IPS-18a (cell line): ENCODE measurements at regions not wholly inside any gene's neighbourhood (a gene's known extent, or its start where the extent isn't known, plus 50 kb on each side); places are given as distances from the start of the nearest gene placed in this dataset.
"Not testable (repeated sequence)": the region's sequence is repeated elsewhere in the genome, so short reads cannot be mapped to it uniquely, and the experiment has no call there.

Experiments
- H3K27ac ChIP-seq: one replicate; pipeline ENCODE4 v1.5.1; 2013; ENCODE audit warnings: low read length
- H3K27me3 ChIP-seq: one replicate; pipeline ENCODE4 v1.6.1; 2013; ENCODE audit warnings: mild to moderate bottlenecking, low read length; ENCODE audit not compliant: control insufficient read depth, insufficient read depth
- H3K36me3 ChIP-seq: one replicate; pipeline ENCODE4 v1.6.1; 2013; ENCODE audit warnings: low read depth, low read length; ENCODE audit not compliant: control insufficient read depth
- H3K4me1 ChIP-seq: one replicate; pipeline ENCODE4 v1.6.1; 2013; ENCODE audit warnings: low read depth, low read length; ENCODE audit not compliant: control insufficient read depth
- H3K4me3 ChIP-seq: one replicate; pipeline ENCODE4 v1.5.1; 2013; ENCODE audit warnings: low read length
- H3K9ac ChIP-seq: one replicate; pipeline ENCODE4 v1.6.1; 2013; ENCODE audit warnings: mild to moderate bottlenecking, low read length, moderate library complexity
- H3K9me3 ChIP-seq: one replicate; pipeline ENCODE4 v1.6.1; 2013; ENCODE audit warnings: low read depth, low read length; ENCODE audit not compliant: control insufficient read depth

DNA sequence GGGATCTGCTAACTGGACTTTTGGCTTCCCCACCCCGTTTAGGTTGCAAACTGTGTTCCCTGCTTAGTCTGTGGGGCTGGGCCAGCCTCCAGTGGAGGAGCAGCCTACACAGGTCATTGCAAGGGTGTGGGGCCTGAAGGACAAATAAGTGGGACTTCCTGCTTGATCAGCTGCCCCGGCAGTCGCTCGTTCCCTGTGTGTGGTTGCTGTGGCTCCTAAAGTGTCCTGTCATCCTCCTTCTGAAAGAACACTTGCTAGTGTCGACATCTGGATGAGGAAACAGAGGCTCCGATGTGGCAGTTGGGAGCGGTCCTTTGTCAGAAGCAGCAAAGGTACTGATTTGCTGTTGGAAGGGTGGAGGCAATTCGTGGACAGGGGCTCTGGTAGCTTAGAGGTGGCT lies 88.9 kb upstream of the TBCA start:
- H3K27ac ChIP-seq: no peak overlapping the region
- no peak overlapping the region for H3K9ac ChIP-seq
- H3K4me1 ChIP-seq: no peaks in the 10 kb centered on the region
- no peaks in the 10 kb centered on the region for H3K9me3 ChIP-seq
- H3K27me3 ChIP-seq: peaks cover 39% of the 10 kb centered on the region
- H3K36me3 ChIP-seq: no peaks in the 10 kb centered on the region
- no peak overlapping the region for H3K4me3 ChIP-seq

DNA sequence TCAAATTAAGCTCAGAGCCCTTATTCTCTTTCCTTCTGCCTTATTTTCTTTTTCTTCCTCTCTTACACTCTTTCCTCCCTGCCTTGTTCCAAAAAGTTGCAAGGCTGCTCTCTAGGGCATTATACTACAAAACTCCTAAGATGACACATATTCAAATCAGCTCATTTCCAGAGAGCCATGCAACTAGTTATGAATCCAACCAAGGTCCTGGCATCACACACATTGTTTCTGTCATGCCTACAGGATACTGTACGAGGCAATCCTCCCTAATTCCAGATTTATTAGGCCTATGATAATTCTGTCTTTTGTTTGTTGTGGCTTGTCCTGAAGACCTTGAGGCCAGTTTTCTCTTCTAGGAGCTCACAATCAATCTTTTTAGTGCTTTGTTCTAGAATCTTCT lies 87.0 kb upstream of the TBCA start:
- Histone ChIP-seq H3K9ac (no peak overlapping the region), H3K36me3 (no peaks in the 10 kb centered on the region), H3K9me3 (no peaks in the 10 kb centered on the region), H3K27me3 (peaks cover 36% of the 10 kb centered on the region), H3K4me3 (no peak overlapping the region), H3K4me1 (no peaks in the 10 kb centered on the region), H3K27ac (no peak overlapping the region)

DNA sequence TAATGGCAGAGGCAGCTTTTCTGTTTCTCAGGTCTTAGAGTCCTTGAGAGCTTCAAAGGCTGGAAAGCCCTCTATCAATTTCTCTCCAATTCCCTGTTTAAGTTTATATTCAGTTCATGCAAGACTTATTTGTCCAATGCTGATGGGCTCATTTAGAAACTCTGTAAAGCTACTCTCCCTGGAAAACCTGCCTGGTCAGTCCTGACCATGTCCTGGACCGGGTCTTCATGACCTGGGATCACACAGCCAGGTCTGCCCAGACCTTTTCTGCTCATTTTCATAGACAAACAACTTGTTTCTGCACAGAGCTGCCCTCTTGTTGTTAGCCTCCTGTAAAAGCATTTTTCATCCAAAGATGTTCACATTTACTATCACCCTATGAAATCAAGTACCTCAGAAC lies 85.4 kb upstream of the TBCA start:
- Histone ChIP-seq H3K4me3 (no peak overlapping the region), H3K27me3 (peaks cover 51% of the 10 kb centered on the region), H3K27ac (no peak overlapping the region), H3K9ac (no peak overlapping the region), H3K9me3 (no peaks in the 10 kb centered on the region), H3K4me1 (no peaks in the 10 kb centered on the region), H3K36me3 (no peaks in the 10 kb centered on the region)

DNA sequence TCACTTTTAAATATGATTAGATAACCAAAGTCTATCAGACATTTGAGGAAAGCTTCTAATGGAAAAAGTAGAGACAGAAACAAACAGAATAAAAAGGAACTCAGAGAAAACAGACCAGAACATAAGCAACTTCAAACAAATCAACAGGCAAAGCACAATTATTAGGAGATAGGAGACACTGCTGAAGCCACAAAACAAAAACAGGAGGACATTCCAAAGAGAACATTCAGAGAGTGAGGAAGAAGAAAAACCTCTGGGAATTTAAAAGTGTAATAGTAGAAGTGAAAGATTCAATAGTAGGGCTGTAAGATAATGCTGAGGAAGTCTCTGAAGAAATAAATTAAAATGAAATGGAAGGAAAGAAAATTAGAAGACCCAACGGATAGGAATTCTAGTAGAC lies 83.2 kb upstream of the TBCA start:
- Histone ChIP-seq H3K9me3 (no peaks in the 10 kb centered on the region), H3K9ac (no peak overlapping the region), H3K27ac (no peak overlapping the region), H3K4me3 (no peak overlapping the region), H3K4me1 (no peaks in the 10 kb centered on the region), H3K36me3 (no peaks in the 10 kb centered on the region), H3K27me3 (peaks cover 66% of the 10 kb centered on the region)

DNA sequence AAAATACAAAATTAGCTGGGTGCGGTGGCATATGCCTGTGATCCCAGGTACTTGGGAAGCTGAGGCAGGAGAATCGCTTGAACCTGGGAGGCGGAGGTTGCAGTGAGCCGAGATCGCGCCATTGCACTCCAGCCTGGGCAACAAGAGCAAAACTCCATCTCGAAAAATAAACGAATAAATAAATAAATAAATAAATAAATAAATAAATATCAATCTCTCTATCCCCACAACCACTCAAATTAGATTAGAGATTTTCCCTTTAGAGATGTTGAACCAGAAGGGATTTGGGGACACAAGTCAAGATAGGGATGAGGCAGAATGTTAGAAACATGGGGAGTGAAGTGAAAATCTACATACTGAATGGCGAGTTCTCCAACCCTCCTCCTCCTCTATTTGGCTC lies 82.5 kb upstream of the TBCA start:
- H3K9me3 ChIP-seq, H3K27ac ChIP-seq, H3K4me3 ChIP-seq, H3K4me1 ChIP-seq, H3K36me3 ChIP-seq, H3K9ac ChIP-seq: not testable (repeated sequence)
- peaks cover 66% of the 10 kb centered on the region for H3K27me3 ChIP-seq

DNA sequence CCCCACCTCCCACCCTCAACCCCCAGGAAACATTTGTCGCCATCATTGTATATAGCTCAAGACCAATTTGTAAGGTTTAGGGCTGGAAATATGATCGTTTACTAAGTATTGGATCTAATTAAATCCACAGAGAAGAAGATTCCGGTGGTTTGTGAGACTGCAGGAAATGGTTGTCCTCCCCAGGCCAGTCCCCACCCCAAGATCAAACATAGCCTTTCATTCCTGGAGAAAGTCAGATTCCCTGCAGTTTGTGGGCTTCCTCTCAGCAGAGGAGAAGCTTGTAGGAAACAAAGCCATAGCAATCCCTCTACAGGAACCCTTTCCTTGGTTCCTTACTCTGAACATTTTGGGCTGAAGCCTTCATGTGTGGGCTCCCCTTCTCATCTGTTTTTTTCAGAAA lies 79.2 kb upstream of the TBCA start:
- H3K36me3 ChIP-seq: no peaks in the 10 kb centered on the region
- H3K27me3 ChIP-seq: peaks cover 78% of the 10 kb centered on the region
- H3K4me3 ChIP-seq: no peak overlapping the region
- H3K9me3 ChIP-seq: no peaks in the 10 kb centered on the region
- peaks cover 12% of the 10 kb centered on the region for H3K4me1 ChIP-seq
- H3K9ac ChIP-seq: no peak overlapping the region
- no peak overlapping the region for H3K27ac ChIP-seq

DNA sequence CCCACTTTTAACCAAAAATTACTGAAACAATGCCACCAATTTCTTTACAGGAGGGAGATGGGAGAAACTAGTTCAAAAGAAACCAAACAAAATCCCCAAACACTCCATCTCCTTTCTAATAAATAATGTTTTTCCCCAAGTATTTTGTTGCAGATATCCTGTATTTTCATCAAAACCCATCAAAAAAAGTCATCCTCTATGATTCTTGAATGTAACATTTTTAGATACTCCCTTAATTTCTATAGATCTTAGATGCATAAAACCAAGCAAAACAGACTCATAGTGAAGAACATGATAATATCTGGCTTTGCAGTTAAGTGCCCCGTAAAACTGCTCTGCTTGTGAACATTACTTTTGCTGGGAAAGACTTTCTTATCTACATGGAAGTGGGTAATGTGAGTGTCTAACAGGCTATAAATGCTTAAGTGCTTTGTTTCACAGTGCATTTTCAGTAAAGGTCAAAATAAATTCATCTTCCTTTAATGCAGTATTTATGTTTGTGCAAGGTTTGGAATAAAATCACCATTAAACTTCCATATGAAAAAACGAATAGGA lies 77.3 kb upstream of the TBCA start:
- no peaks in the 10 kb centered on the region for H3K9me3 ChIP-seq
- peaks cover 19% of the 10 kb centered on the region for H3K4me1 ChIP-seq
- peaks cover 97% of the 10 kb centered on the region for H3K27me3 ChIP-seq
- H3K36me3 ChIP-seq: no peaks in the 10 kb centered on the region
- no peak overlapping the region for H3K9ac ChIP-seq
- H3K27ac ChIP-seq: no peak overlapping the region
- no peak overlapping the region for H3K4me3 ChIP-seq

DNA sequence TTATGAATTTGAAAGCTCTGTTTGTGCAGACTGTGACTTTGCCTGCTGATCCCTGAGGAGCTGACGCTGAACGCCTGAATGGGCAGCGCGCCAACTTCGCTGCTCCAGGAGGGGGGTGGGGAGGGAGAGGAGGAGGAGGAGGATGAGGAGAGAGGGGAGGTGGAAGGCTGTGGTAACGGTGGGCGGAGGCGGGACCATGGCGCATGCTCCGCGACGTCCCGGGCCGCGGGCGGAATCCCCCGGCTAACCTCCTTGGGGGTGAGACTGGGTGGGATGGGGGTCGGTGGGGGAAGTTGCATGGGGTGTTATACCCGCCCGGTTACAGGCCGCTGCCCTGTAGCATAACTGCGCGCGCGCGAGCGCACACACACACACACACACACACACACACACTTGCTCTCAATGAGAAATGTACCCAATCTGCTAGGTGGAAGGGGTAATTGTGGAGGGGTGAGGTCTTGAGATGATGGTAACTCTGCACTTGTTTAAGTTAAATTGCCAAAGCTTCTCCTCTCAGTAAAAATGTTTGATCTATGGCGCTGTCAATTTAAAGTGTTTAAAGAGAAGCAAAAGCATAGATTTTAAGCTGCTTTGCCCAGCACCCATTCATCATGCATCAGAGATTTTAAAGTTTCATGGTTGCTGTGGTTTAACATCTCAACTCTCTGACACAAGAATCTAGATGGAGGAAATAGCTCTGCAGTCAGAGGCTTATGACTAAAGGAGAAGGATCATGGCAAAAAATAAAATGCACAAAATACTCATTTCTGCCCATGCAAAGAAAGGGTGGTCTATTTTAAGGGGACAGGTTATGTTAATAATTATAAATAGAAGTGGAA lies 76.6 kb upstream of the TBCA start:
- no peak overlapping the region for H3K27ac ChIP-seq
- H3K9ac ChIP-seq: no peak overlapping the region
- H3K9me3 ChIP-seq: no peaks in the 10 kb centered on the region
- H3K27me3 ChIP-seq: peaks cover 97% of the 10 kb centered on the region
- H3K4me3 ChIP-seq: peak overlapping the region; percentile 63
- H3K36me3 ChIP-seq: no peaks in the 10 kb centered on the region
- peaks cover 26% of the 10 kb centered on the region for H3K4me1 ChIP-seq

DNA sequence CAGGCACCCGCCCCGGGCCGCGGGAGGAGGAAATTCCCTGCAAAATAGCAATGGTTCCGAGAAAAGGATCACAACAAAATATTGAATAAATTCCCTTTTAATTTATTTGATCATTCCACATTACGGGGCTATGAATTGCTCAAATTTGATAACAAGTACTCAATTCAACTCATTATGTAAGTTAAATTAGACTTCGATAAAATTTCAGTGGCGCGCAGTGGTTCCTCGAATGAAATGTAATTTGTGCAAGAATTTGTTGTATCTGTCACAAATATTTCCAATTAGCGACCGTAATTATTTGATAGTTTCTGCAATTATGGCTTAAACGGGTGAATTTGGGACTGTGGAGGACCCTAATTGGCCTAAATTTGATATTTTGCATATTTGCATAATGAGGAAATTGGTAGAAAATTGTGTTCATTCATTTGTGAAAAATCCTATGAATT lies 76.0 kb upstream of the TBCA start:
- Histone ChIP-seq H3K9me3 (no peaks in the 10 kb centered on the region), H3K9ac (no peak overlapping the region), H3K27ac (no peak overlapping the region)

DNA sequence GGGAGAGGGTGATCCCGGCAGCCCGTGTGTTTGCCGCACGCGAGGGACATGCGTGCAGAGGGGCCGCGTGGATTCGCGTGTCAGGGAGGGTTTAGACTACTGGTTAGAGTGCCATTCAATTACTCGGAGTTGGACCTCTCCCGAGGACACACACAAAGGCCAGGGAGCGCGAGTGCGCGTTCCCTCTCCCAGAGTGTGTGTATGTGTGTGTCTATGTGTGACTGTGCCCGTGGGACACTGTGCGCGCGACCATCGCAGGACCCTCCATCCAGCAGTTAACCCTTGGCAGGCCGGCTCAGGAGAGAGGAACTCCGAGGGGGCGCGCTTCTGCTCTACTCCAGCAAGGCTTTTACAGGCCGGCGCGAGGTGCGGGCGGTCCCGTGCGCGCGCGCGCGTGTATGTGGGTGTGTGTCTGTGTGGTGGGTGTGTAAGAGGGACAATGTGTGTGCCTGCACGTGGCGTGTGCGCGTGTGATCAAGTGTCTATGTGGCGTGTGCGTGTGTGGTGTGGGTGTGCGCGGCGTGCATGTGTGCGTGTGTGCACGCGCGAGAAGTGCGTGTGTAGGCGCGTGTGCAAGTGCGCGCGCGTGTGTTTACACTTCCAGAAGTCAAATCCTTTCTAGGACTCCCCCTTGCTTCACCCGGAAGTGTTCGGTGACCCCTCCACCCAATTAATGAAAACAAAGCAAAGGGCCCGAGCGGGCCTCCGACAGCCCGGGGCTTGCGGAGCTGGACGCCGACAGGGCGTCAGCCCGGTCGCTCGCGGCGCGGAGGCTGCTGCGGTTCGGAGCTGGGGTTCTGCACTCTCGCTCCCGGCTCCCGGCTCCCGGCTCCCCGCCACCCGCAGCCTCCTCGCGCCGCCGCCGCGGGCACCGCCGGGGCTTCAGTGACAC lies 75.3 kb upstream of the TBCA start:
- no peaks in the 10 kb centered on the region for H3K36me3 ChIP-seq
- H3K4me3 ChIP-seq: peak overlapping the region; percentile 63
- peaks cover 38% of the 10 kb centered on the region for H3K4me1 ChIP-seq
- no peak overlapping the region for H3K27ac ChIP-seq
- H3K9me3 ChIP-seq: no peaks in the 10 kb centered on the region
- H3K27me3 ChIP-seq: peaks cover 98% of the 10 kb centered on the region
- H3K9ac ChIP-seq: no peak overlapping the region

More for the DNA sequence above, 76.0 kb upstream of the TBCA start:
- Histone ChIP-seq H3K36me3 (no peaks in the 10 kb centered on the region), H3K4me3 (peak overlapping the region; percentile 63), H3K4me1 (peaks cover 32% of the 10 kb centered on the region), H3K27me3 (peaks cover 97% of the 10 kb centered on the region)

DNA sequence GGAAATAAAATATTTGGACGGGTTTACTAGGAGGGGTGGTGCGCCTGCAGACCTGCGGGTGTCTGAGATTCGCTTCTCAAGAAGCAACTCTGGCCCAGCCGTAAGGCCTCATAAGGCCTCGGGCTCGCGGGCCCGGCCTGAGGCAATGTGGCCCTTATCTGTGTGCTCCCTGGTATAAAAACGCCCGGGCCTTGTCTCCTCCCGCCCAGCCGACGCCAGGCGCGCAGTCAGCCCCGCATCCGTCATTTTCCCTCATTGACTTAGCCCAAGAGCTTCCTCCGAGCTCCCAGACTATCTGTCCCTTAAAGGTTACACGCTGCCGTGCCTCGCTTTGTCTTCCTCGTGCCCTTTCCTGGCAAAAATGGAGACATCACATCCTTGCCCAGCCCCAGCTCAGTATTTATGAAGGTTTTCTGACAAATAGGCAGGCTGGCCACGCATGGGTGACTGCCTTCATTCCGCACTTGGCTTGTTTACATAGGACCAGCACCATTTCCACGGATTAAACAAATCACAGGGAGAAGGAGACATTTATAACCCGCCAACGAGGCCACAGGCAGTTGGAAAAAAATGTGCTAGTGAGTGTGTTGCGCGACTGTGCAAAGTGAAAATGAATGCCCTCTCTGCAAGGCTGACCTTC lies 74.5 kb upstream of the TBCA start:
- Histone ChIP-seq H3K36me3 (no peaks in the 10 kb centered on the region), H3K27ac (no peak overlapping the region), H3K9ac (no peak overlapping the region), H3K9me3 (no peaks in the 10 kb centered on the region), H3K27me3 (peaks cover 100% of the 10 kb centered on the region), H3K4me3 (peak overlapping the region; percentile 63), H3K4me1 (peaks cover 41% of the 10 kb centered on the region)
